GM21381 (cell line): ENCODE measurements at regions not wholly inside any gene's neighbourhood (a gene's known extent, or its start where the extent isn't known, plus 50 kb on each side); places are given as distances from the start of the nearest gene placed in this dataset.

Experiments
- ATAC-seq: cut with Tn5 transposase; IDR thresholded peaks from one replicate; pipeline ENCODE4 v1.9.1; 2021; ENCODE audit warnings: mild to moderate bottlenecking, moderate library complexity; ENCODE audit not compliant: unreplicated experiment

GRCh38 chr15:97425596-97425995 lies 534.9 kb upstream of the ARRDC4 start:
- no peak for ATAC-seq

- no peak for ATAC-seq
These were observed 517.4 kb upstream of the ARRDC4 start for GRCh38 chr15:97443101-97443500.

GRCh38 chr15:97446138-97446537 lies 514.4 kb upstream of the ARRDC4 start:
- ATAC-seq, result no peak

GRCh38 chr15:97456521-97457202 lies 503.8 kb upstream of the ARRDC4 start:
- ATAC-seq, result no peak

GRCh38 chr15:97457203-97457847 lies 503.2 kb upstream of the ARRDC4 start:
- ATAC-seq, result no peak

- ATAC-seq, result no peak
These were observed 500.7 kb upstream of the ARRDC4 start for GRCh38 chr15:97459771-97460170.

GRCh38 chr15:97461226-97461625 lies 499.3 kb upstream of the ARRDC4 start:
- ATAC-seq, result no peak

- ATAC-seq, result no peak
These were observed 496.8 kb upstream of the ARRDC4 start for GRCh38 chr15:97463696-97464095.

GRCh38 chr15:97470417-97470816 lies 490.1 kb upstream of the ARRDC4 start:
- ATAC-seq, result no peak

- no peak for ATAC-seq
These were observed 486.9 kb upstream of the ARRDC4 start for GRCh38 chr15:97473627-97474026.

- no peak for ATAC-seq
These were observed 480.5 kb upstream of the ARRDC4 start for GRCh38 chr15:97479957-97480356.

GRCh38 chr15:97482521-97482920 lies 478.0 kb upstream of the ARRDC4 start:
- ATAC-seq, result no peak

- no peak for ATAC-seq
These were observed 477.3 kb upstream of the ARRDC4 start for GRCh38 chr15:97483232-97483631.

GRCh38 chr15:97490429-97490828 lies 470.1 kb upstream of the ARRDC4 start:
- no peak for ATAC-seq

- no peak for ATAC-seq
These were observed 459.2 kb upstream of the ARRDC4 start for GRCh38 chr15:97501291-97501690.

GRCh38 chr15:97502038-97502437 lies 458.5 kb upstream of the ARRDC4 start:
- no peak for ATAC-seq

- ATAC-seq, result no peak
These were observed 456.3 kb upstream of the ARRDC4 start for GRCh38 chr15:97504031-97504792.

- no peak for ATAC-seq
These were observed 442.8 kb upstream of the ARRDC4 start for GRCh38 chr15:97517737-97518136.

GRCh38 chr15:97520689-97521088 lies 439.8 kb upstream of the ARRDC4 start:
- ATAC-seq, result no peak

- no peak for ATAC-seq
These were observed 438.9 kb upstream of the ARRDC4 start for GRCh38 chr15:97521381-97522285.

GRCh38 chr15:97522347-97522746 lies 438.2 kb upstream of the ARRDC4 start:
- no peak for ATAC-seq
